Endothelial cell of umbilical vein (primary cell): ENCODE measurements at regions not wholly inside any gene's neighbourhood (a gene's known extent, or its start where the extent isn't known, plus 50 kb on each side); places are given as distances from the start of the nearest gene placed in this dataset.

Experiments
- CTCF ChIP-seq, 2 donors: IDR thresholded peaks; 1 replicate in 1 of 2; 2 replicates in 1 of 2; pipeline ENCODE4 v1.5.1; 2011; ENCODE audit warnings: low read length in 2 of 2, mild to moderate bottlenecking in 2 of 2, moderate library complexity in 2 of 2, control low read depth in 1 of 2, inconsistent platforms in 1 of 2, low read depth in 1 of 2; ENCODE audit not compliant: insufficient read depth in 1 of 2; ENCODE audit errors: extremely low read depth in 1 of 2
- FOS ChIP-seq: IDR thresholded peaks from 2 replicates; pipeline ENCODE4 v1.6.1; 2011; ENCODE audit warnings: mild to moderate bottlenecking, low read length, moderate library complexity, borderline replicate concordance; ENCODE audit not compliant: insufficient read depth
- MAX ChIP-seq: IDR thresholded peaks from 2 replicates; pipeline ENCODE4 v1.6.1; 2011; ENCODE audit not compliant: insufficient read depth, insufficient read length

- TF ChIP-seq FOS (no peak), CTCF (IDR thresholded peaks at IDR 0.05; ENCODE audit: extremely low read depth in 1 of 2, insufficient read depth in 1 of 2, low read depth in 1 of 2, low read length in 2 of 2) (no peak), MAX (no peak)
Observed at GRCh38 chr13:50428183-50428877, 413.1 kb downstream of the KCNRG start.
